AG09309 (cell line): ENCODE measurements at regions not wholly inside any gene's neighbourhood (a gene's known extent, or its start where the extent isn't known, plus 50 kb on each side); places are given as distances from the start of the nearest gene placed in this dataset.

Experiments used
- DNase-seq: peaks from one replicate; pipeline ENCODE4 v3.0.0-alpha.2; 2010; ENCODE audit warnings: low read depth
- H3K4me3 ChIP-seq: 2 replicates; pipeline ENCODE4 v1.5.1; 2011; ENCODE audit warnings: mild to moderate bottlenecking, low read depth, low read length, moderate library complexity; ENCODE audit not compliant: control insufficient read depth
- CTCF ChIP-seq: IDR thresholded peaks from 2 replicates; pipeline ENCODE4 v1.5.1; 2011; ENCODE audit warnings: mild to moderate bottlenecking, low read depth, low read length, inconsistent platforms; ENCODE audit not compliant: insufficient read depth, control insufficient read depth; ENCODE audit errors: missing control alignments

- no peak for TF ChIP-seq CTCF
- H3K4me3 ChIP-seq: no peak overlapping the region
- DNase-seq: no peak
Measured at GRCh38 chr2:150307258-150307657, 180.2 kb downstream of the RND3 start.

- DNase-seq: no peak
- H3K4me3 ChIP-seq: no peak overlapping the region
- TF ChIP-seq CTCF: no peak
Measured at GRCh38 chr2:150303281-150303680, 184.2 kb downstream of the RND3 start.

GRCh38 chr2:150298571-150299305 lies 188.7 kb downstream of the RND3 start:
- no peak for TF ChIP-seq CTCF
- H3K4me3 ChIP-seq: no peak overlapping the region
- DNase-seq: no peak

GRCh38 chr2:150296770-150297546 lies 190.5 kb downstream of the RND3 start:
- DNase-seq: no peak
- no peak for TF ChIP-seq CTCF

GRCh38 chr2:150295544-150295943 lies 191.9 kb downstream of the RND3 start:
- H3K4me3 ChIP-seq: no peak overlapping the region
- no peak for TF ChIP-seq CTCF
- DNase-seq: no peak

More at GRCh38 chr2:150296770-150297546, 190.5 kb downstream of the RND3 start:
- no peak overlapping the region for H3K4me3 ChIP-seq

- TF ChIP-seq CTCF: no peak
- DNase-seq: no peak
- H3K4me3 ChIP-seq: no peak overlapping the region
Measured at GRCh38 chr2:150293771-150294170, 193.7 kb downstream of the RND3 start.
